GM06990 (cell line): ENCODE measurements at regions not wholly inside any gene's neighbourhood (a gene's known extent, or its start where the extent isn't known, plus 50 kb on each side); places are given as distances from the start of the nearest gene placed in this dataset.

Source experiments
- DNase-seq: peaks from one replicate; pipeline ENCODE4 v3.0.0-alpha.2; 2011; ENCODE audit not compliant: insufficient read length; ENCODE audit errors: extremely low read depth
- H3K27me3 ChIP-seq: replicated peaks from 2 replicates; pipeline ENCODE4 v1.6.0; 2011; ENCODE audit warnings: low read length; ENCODE audit not compliant: control insufficient read depth, insufficient read depth
- H3K36me3 ChIP-seq: 2 replicates; pipeline ENCODE4 v1.5.1; 2011; ENCODE audit warnings: low read length; ENCODE audit not compliant: control insufficient read depth, insufficient read depth
- H3K4me3 ChIP-seq: replicated peaks from 2 replicates; pipeline ENCODE4 v1.5.1; 2011; ENCODE audit warnings: low read depth, mild to moderate bottlenecking, control low read depth, low read length
- TF ChIP-seq, protein P1 (sequence below): IDR thresholded peaks from 2 replicates; pipeline ENCODE4 v1.5.1; 2011; ENCODE audit warnings: low read length, control low read depth, mild to moderate bottlenecking, inconsistent platforms; ENCODE audit not compliant: insufficient read depth, poor library complexity, severe bottlenecking

DNA sequence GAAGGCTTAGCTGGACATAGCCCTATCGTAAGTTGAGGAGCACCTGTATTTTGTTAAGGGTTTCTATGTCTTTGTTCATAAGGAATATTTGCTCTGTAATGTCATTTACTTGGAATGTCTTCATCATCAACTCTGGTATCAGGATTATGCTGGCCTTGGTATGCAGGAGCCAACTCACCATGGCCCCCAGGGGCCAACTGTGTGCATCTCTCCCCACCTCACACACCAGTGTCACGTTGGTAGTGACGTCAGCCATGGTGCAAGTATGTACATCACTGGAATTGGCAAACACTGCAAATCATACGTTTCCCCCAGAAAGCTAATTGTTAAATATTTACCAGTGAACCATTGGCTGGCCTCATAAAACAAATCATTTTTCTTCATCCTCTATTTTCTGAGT, 70.8 kb downstream of the YTHDF1 start:
- DNase-seq, result no peak
- TF ChIP-seq, protein P1, sequence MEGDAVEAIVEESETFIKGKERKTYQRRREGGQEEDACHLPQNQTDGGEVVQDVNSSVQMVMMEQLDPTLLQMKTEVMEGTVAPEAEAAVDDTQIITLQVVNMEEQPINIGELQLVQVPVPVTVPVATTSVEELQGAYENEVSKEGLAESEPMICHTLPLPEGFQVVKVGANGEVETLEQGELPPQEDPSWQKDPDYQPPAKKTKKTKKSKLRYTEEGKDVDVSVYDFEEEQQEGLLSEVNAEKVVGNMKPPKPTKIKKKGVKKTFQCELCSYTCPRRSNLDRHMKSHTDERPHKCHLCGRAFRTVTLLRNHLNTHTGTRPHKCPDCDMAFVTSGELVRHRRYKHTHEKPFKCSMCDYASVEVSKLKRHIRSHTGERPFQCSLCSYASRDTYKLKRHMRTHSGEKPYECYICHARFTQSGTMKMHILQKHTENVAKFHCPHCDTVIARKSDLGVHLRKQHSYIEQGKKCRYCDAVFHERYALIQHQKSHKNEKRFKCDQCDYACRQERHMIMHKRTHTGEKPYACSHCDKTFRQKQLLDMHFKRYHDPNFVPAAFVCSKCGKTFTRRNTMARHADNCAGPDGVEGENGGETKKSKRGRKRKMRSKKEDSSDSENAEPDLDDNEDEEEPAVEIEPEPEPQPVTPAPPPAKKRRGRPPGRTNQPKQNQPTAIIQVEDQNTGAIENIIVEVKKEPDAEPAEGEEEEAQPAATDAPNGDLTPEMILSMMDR, result no peak
- no peak overlapping the region for H3K4me3 ChIP-seq
- no peaks in the 10 kb centered on the region for H3K36me3 ChIP-seq
- H3K27me3 ChIP-seq, result no peaks in the 10 kb centered on the region

DNA sequence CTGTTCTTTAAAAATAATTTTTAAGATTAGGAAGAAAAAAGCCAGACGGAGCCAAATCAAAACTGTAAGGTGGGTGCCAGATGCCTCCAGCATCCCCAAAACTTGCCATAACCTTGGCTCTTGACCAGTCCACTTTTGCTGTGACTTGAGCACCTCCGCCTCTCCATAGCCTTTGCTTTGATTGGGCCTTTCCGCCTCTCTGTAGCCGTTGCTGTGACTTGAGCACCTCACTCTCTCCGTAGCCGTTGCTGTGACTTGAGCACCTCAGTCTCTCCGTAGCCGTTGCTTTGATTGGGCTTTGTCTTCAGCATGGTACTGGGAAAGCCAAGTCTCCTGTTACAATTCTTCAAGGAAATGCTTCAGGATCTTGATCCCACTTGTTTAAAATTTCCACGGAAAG, 73.0 kb downstream of the YTHDF1 start:
- Histone ChIP-seq H3K4me3 (no peak overlapping the region), H3K27me3 (no peaks in the 10 kb centered on the region), H3K36me3 (no peaks in the 10 kb centered on the region)
- TF ChIP-seq, protein P1, result no peak
- DNase-seq, result no peak

DNA sequence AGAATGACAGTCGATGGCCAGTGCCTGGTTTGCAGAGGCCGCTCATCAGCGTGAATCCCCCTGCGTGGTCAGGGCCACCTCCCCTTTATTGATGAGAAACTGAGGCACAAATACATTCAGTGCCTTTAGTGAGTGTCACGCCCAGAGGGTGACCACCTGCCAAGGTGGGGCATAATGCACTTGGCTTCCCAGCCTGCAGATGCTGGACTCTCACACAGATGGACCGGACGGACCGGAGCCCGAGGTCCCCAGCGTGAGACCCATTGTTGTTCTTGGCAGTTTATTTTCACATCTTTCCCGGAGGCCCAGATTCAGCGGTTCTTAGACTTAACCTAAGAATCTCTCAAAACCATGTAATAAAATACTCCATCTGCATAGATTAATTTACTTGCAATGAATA, 74.4 kb downstream of the YTHDF1 start:
- DNase-seq, result no peak
- H3K36me3 ChIP-seq, result no peaks in the 10 kb centered on the region
- TF ChIP-seq, protein P1, result no peak
- H3K4me3 ChIP-seq, result no peak overlapping the region
- H3K27me3 ChIP-seq, result no peaks in the 10 kb centered on the region; the same call in 1 of the 2 replicates

DNA sequence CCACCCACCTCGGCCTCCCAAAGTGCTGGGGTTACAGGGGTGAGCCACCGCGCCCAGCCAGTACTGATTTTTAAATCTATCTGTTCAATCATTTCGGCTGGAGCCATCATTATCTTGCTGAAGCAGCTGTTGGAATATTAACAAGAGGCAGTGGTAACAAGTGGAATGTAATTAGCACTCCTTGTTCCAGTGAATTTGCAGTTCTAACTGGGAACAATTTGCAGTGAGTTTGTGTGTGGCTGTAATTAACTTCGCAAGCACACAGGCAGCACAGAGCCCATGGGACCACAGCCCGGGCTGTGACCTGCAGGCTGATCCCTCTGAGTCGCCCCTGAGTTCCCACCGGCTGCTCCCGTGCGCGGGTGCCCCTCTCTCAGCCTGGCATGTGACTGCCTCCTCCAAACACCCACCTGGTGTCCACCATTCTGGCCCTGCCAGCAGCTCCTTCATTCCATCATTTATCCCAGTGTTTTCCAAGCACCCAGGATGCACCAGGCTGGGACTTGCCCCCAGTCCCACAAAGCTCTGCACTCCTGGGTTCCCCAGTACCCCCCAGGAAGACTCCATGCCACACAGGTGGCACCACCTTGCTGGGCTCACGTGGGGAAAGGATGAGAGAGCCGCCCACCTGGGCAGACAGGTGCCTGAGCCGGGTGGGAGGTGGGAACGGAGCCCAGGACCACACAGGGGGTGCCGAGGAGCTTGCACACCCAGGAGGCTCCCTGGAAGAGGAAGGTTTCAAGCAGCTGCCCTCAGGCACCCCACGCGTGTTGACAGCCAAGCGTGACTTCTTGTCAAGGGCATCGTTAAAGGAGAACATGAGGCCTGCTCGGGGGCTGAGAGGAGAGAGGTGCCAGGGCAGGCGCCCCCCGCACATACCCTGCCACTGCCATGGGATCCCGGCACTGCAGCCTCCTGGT, 75.2 kb downstream of the YTHDF1 start:
- H3K27me3 ChIP-seq, result no peaks in the 10 kb centered on the region; the same call in 1 of the 2 replicates
- TF ChIP-seq, protein P1, result no peak
- H3K4me3 ChIP-seq, result no peak overlapping the region
- H3K36me3 ChIP-seq, result no peaks in the 10 kb centered on the region
- no peak for DNase-seq

DNA sequence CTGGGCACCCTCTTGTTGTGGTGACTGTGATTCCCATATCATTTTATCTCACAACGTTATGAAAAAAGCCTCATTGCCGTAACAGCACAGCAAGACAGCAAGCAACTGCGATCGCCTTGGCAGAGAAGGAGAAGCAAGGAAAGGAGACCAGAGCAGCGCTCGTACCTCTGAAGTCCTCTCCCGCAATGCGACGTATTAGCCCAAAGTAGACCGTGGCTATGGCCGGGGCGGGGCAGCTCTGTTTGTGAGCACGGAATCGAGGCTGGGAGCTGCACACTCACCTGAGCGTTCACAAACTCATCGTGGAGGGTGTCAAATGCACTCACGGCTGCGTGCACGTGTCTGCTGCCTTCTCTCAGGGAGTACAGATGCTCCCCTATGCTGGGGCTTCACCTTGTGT, 76.1 kb downstream of the YTHDF1 start:
- no peak for DNase-seq
- TF ChIP-seq, protein P1, result no peak
- H3K4me3 ChIP-seq, result no peak overlapping the region
- no peaks in the 10 kb centered on the region for H3K36me3 ChIP-seq
- H3K27me3 ChIP-seq, result no peaks in the 10 kb centered on the region; the same call in 1 of the 2 replicates
